ENCODE measurements at regions not wholly inside any gene's neighbourhood (a gene's known extent, or its start where the extent isn't known, plus 50 kb on each side); places are given as distances from the start of the nearest gene placed in this dataset.
A peak's percentile ranks its signal among the peaks of the same experiment; 100 is the strongest.

- H3K9ac ChIP-seq (replicated peaks in 1 of 4; ENCODE audit: extremely low read depth in 1 of 4, low read depth in 3 of 4, low read length in 3 of 4): no peak overlapping the region
- no peak overlapping the region for H2BK12ac ChIP-seq (ENCODE audit: low read depth, low read length)
- H3K4me3 ChIP-seq (ENCODE audit: extremely low read depth in 1 of 4, insufficient read depth in 2 of 4, low read depth in 3 of 4, low read length in 4 of 4): no peak overlapping the region
- H2AK5ac ChIP-seq (ENCODE audit: low read depth, low read length): no peak overlapping the region
- no peak overlapping the region for H3K56ac ChIP-seq (replicated peaks; ENCODE audit: insufficient read length, low read depth, low read length)
- no peaks in the 10 kb centered on the region for H3K27me3 ChIP-seq (replicated peaks in 1 of 4; ENCODE audit: control insufficient read depth in 3 of 4, extremely low read depth in 1 of 4, insufficient read depth in 3 of 4, low read length in 3 of 4)
- no peaks in the 10 kb centered on the region for H3K79me2 ChIP-seq (ENCODE audit: control insufficient read depth in 1 of 2, insufficient read depth in 2 of 2, low read length in 2 of 2)
- H3K4ac ChIP-seq (replicated peaks; ENCODE audit: insufficient read length, low read depth, low read length): no peak overlapping the region
- H3K27ac ChIP-seq (ENCODE audit: low read depth, low read length): no peak overlapping the region
- WGBS, 2 experiments (ENCODE audit: extremely low coverage in 1 of 2, insufficient coverage in 1 of 2, insufficient read length in 1 of 2, insufficient replicate concordance in 2 of 2, low coverage in 1 of 2, low lambda C conversion rate in 2 of 2, missing lambda C conversion rate in 1 of 2): 91% methylated on average over 3 of the region's 3 CpGs; no CpG with 5 or more reads in 1 of the 2 experiments
- H3K23me2 ChIP-seq (ENCODE audit: low read depth, low read length): no peaks in the 10 kb centered on the region; the same call in 1 of the 2 replicates
- POLR2A ChIA-PET (ENCODE audit: partially characterized antibody): no interaction called here
- no peak overlapping the region for H2BK5ac ChIP-seq (ENCODE audit: low read depth, low read length)
- no peak overlapping the region for H3K23ac ChIP-seq (ENCODE audit: insufficient read length)
- H4K20me1 ChIP-seq (replicated peaks in 1 of 2; ENCODE audit: control insufficient read depth in 1 of 2, insufficient read depth in 2 of 2, low read length in 2 of 2): no peaks in the 10 kb centered on the region
- H4K8ac ChIP-seq (ENCODE audit: extremely low read depth, insufficient read depth, low read length): no peak overlapping the region
- CTCF ChIA-PET (ENCODE audit: partially characterized antibody): interaction anchor here (0.6 to 2.3 kb wide), 3 partner anchors 12 to 169 kb away, joined by 3 to 7 read pairs (median 4); no protein-coding TSS in a partner anchor
- H3K4me1 ChIP-seq (replicated peaks in 1 of 4; ENCODE audit: control insufficient read depth in 3 of 4, insufficient read depth in 4 of 4, low read length in 3 of 4): no peaks in the 10 kb centered on the region
- H3K14ac ChIP-seq (ENCODE audit: insufficient read length): no peak overlapping the region
- no peak overlapping the region for H2BK120ac ChIP-seq (replicated peaks; ENCODE audit: low read depth, low read length)
- no peaks in the 10 kb centered on the region for H3K36me3 ChIP-seq (ENCODE audit: control insufficient read depth in 2 of 4, insufficient read depth in 4 of 4, low read length in 3 of 4)
- no peaks in the 10 kb centered on the region for H3K79me1 ChIP-seq (ENCODE audit: low read depth, low read length)
- no peaks in the 10 kb centered on the region; a peak in 1 of 4 replicates for H3K9me3 ChIP-seq (ENCODE audit: insufficient read depth in 2 of 2, low read depth in 1 of 2, low read length in 1 of 2)
- no peak for FAIRE-seq
- H4K91ac ChIP-seq (replicated peaks; ENCODE audit: insufficient read length, low read length): no peak overlapping the region
- no peak overlapping the region for H2BK20ac ChIP-seq (ENCODE audit: low read length)
- DNase-seq (ENCODE audit: low read depth in 1 of 2, low spot score in 2 of 2): no peak
- H3K4me2 ChIP-seq (ENCODE audit: insufficient read depth in 1 of 2, low read depth in 2 of 2, low read length in 2 of 2): no peak overlapping the region
- H4K5ac ChIP-seq (ENCODE audit: insufficient read length, low read depth, low read length): no peak overlapping the region
- no peak overlapping the region for H2BK15ac ChIP-seq (ENCODE audit: low read length)
- H3K18ac ChIP-seq (ENCODE audit: extremely low read depth, low read length): no peak overlapping the region
- peak overlapping the region; percentile 68; the same call in 1 of the 2 replicates for H2AFZ ChIP-seq (ENCODE audit: low read length)
- TF ChIP-seq HDAC2 (IDR thresholded peaks at IDR 0.05; ENCODE audit: borderline replicate concordance in 1 of 2, low read depth in 2 of 2, low read length in 2 of 2) (no peak), RNF2 (IDR thresholded peaks at IDR 0.05; ENCODE audit: borderline replicate concordance, low read depth, low read length, missing control alignments, poor library complexity, severe bottlenecking) (no peak), POU5F1 (IDR thresholded peaks at IDR 0.05; ENCODE audit: low read depth, low read length) (no peak)
Measured at GRCh38 chr6:97717086-97717485, 434.1 kb upstream of the MMS22L start.
